ENCODE measurements at regions not wholly inside any gene's neighbourhood (a gene's known extent, or its start where the extent isn't known, plus 50 kb on each side); places are given as distances from the start of the nearest gene placed in this dataset.
A peak's percentile ranks its signal among the peaks of the same experiment; 100 is the strongest.
"Not testable (repeated sequence)": the region's sequence is repeated elsewhere in the genome, so short reads cannot be mapped to it uniquely, and the experiment has no call there.

GRCh38 chr15:30195355-30196008 lies 60.6 kb downstream of the GOLGA8T start:
- not testable (repeated sequence) for DNase-seq (ENCODE audit: low read depth)

GRCh38 chr15:30196009-30196375 lies 61.1 kb downstream of the GOLGA8T start:
- peak; percentile 20 for DNase-seq (ENCODE audit: low read depth)

DNA sequence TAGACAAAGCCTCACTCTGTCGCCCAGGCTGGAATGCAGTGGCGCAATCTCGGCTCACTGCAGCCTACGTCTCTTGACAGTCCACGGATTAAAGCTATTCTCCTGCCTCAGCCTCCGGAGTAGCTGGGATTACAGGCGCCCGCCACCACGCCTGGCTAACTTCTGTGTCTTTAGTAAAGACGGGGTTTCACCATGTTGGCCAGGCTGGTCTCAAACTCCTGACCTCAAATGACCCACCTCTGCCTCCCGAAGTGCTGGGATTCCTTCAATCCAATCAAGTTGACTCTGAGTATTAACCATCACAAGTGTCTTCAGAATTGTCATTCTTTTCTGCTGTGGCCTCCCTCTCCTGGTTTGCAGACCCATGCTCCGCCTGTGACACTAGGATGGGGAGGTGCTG lies 61.9 kb downstream of the GOLGA8T start:
- DNase-seq (ENCODE audit: low read depth): not testable (repeated sequence)

- not testable (repeated sequence) for DNase-seq (ENCODE audit: low read depth)
Measured at GRCh38 chr15:30201517-30201916, 66.7 kb downstream of the GOLGA8T start.

GRCh38 chr15:30213733-30214132 lies 78.9 kb downstream of the GOLGA8T start:
- DNase-seq (ENCODE audit: low read depth): not testable (repeated sequence)

- not testable (repeated sequence) for DNase-seq (ENCODE audit: low read depth)
Measured at GRCh38 chr15:30221803-30222202, 87.0 kb downstream of the GOLGA8T start.

DNA sequence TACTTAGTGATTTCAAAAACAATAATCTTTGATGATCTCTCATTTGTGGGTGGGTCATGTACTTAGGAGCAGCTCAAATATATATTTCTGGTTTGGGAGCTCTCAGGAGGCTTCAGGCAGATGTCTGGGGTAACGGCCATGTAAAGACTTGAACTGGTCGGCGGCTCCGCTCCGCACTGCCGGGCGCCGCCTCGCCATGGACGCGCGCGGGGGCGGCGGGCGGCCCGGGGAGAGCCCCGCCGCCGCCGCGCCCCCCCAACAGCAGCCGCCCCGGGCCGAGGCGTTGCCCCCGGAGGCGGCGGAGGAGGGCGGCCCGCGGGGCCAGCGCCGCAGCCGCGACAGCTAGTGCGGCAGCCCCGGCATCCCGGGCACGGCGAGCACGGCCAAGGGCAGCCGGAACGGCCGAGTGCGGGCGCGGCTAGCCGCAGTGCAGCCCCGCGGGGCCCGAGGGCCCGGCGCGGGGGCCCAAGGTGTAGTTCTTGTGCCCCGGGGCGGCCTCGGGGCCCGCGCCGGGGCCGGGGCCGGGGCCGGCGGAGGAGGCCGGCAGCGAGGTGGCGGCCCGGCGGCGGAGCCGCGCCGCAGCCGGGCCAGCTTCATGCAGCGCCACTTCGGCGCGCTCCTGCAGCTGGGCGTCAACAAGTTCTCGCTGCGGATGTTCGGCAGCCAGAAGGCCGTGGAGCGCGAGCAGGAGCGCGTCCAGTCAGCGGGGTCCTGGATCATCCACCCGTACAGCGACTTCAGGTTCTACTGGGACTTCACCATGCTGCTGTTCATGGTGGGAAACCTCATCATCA lies 88.1 kb downstream of the GOLGA8T start:
- not testable (repeated sequence) for DNase-seq (ENCODE audit: low read depth)

GRCh38 chr15:30225233-30225891 lies 90.5 kb downstream of the GOLGA8T start:
- not testable (repeated sequence) for DNase-seq (ENCODE audit: low read depth)

DNA sequence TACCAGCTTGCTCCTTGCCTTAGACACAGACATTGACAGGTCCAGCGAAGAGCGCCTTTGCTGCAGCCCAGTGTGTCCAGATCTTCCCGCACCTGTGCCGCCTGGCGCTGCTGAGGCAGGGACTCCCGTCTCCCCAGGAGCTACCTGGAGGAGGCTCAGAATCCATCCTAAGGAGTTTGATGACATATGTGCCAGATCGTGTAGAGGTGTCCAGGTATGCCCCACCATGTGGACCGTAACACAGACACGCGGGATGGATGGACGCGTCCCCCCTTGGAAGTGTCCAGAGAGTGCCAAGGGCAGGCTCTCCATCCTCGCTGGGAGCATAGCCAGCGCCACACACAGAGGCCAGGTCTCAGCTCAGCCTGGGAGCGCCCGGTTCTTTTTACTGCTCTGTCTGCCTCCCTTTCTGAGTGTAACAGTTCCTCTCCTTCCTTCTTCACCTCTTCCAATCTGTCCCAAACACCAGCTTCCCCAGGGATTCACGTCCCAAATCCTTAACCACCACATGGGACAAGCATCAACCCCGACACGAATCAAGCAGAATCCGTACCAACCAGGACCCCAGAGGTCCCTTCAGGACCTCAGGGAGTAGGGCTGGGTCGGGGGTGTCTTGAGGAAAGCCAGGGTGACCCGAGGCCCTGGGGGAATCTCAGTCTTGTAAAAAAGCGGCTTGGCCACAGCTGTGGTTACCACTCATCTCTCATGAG lies 126.7 kb downstream of the GOLGA8T start:
- not testable (repeated sequence) for DNase-seq (ENCODE audit: low read depth)

DNA sequence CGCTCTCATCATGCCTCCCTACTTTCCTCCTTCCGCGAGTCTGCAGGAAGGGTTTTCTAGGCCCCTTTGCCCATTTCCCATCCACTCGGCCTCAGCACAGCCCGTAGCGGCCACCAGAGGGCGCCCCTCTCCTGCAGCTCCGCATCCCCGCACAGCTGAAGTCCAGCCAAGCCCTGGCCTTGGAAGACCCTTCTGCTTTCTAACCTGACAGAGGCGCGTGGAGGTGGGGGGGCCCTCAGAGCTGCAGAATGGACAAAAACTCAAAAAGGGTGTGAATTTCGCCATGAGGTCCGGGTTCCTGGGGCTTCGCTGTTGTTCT lies 127.2 kb downstream of the GOLGA8T start:
- DNase-seq (ENCODE audit: low read depth): not testable (repeated sequence)

- DNase-seq (ENCODE audit: low read depth): not testable (repeated sequence)
Measured at GRCh38 chr15:30264000-30264399, 129.1 kb downstream of the GOLGA8T start.

- DNase-seq (ENCODE audit: low read depth): not testable (repeated sequence)
Measured at GRCh38 chr15:30295150-30295844, 98.0 kb downstream of the CHRFAM7A start.

- not testable (repeated sequence) for DNase-seq (ENCODE audit: low read depth)
Measured at GRCh38 chr15:30303968-30304367, 89.4 kb downstream of the CHRFAM7A start.
